H9 (cell line): ENCODE measurements at regions not wholly inside any gene's neighbourhood (a gene's known extent, or its start where the extent isn't known, plus 50 kb on each side); places are given as distances from the start of the nearest gene placed in this dataset.
A peak's percentile ranks its signal among the peaks of the same experiment; 100 is the strongest.

Source experiments
- DNase-seq: peaks from one replicate; pipeline ENCODE4 v3.0.0-alpha.2; 2017
- H2AFZ ChIP-seq: one replicate; pipeline ENCODE4 v1.6.1; 2013; ENCODE audit warnings: mild to moderate bottlenecking, low read length, control low read depth, moderate library complexity
- H2AK5ac ChIP-seq: 2 replicates; pipeline ENCODE4 v1.6.1; 2013; ENCODE audit warnings: low read length, control low read depth, mixed read lengths; ENCODE audit not compliant: insufficient read length
- H2BK120ac ChIP-seq: one replicate; pipeline ENCODE4 v1.6.1; 2013; ENCODE audit warnings: low read depth, mild to moderate bottlenecking, low read length, control low read depth, inconsistent platforms; ENCODE audit not compliant: poor library complexity, severe bottlenecking
- H2BK12ac ChIP-seq: 2 replicates; pipeline ENCODE4 v1.6.1; 2013; ENCODE audit warnings: low read length, control low read depth, mixed read lengths, low read depth; ENCODE audit not compliant: insufficient read length
- H2BK15ac ChIP-seq: 2 replicates; pipeline ENCODE4 v1.6.1; 2013; ENCODE audit warnings: low read depth, low read length, control low read depth
- H2BK20ac ChIP-seq: one replicate; pipeline ENCODE4 v1.6.1; 2013; ENCODE audit warnings: low read depth, mild to moderate bottlenecking, low read length, control low read depth, inconsistent platforms; ENCODE audit not compliant: poor library complexity, severe bottlenecking
- H2BK5ac ChIP-seq: 2 replicates; pipeline ENCODE4 v1.6.1; 2013; ENCODE audit warnings: low read length, control low read depth, mixed read lengths; ENCODE audit not compliant: insufficient read length
- H3K14ac ChIP-seq: 2 replicates; pipeline ENCODE4 v1.6.1; 2013; ENCODE audit warnings: low read length, control low read depth; ENCODE audit not compliant: insufficient read depth
- H3K18ac ChIP-seq: 2 replicates; pipeline ENCODE4 v1.6.1; 2013; ENCODE audit warnings: low read depth, mild to moderate bottlenecking, mixed read lengths, low read length, control low read depth; ENCODE audit not compliant: insufficient read length
- H3K23ac ChIP-seq: 2 replicates; pipeline ENCODE4 v1.6.1; 2013; ENCODE audit warnings: low read length, control low read depth, mixed read lengths, low read depth; ENCODE audit not compliant: insufficient read length
- H3K23me2 ChIP-seq: 2 replicates; pipeline ENCODE4 v1.6.1; 2013; ENCODE audit warnings: low read depth, mild to moderate bottlenecking, mixed read lengths, low read length, control low read depth; ENCODE audit not compliant: insufficient read length, poor library complexity, severe bottlenecking
- H3K27ac ChIP-seq: 2 replicates; pipeline ENCODE4 v1.5.1; 2013; ENCODE audit warnings: low read length, control low read depth, mixed read lengths, low read depth; ENCODE audit not compliant: insufficient read length
- H3K27me3 ChIP-seq: 2 replicates; pipeline ENCODE4 v1.6.1; 2013; ENCODE audit warnings: low read length, control low read depth, inconsistent platforms; ENCODE audit not compliant: insufficient read depth
- H3K4ac ChIP-seq: 2 replicates; pipeline ENCODE4 v1.6.1; 2013; ENCODE audit warnings: low read depth, mild to moderate bottlenecking, control low read depth, inconsistent platforms, low read length, moderate library complexity
- H3K4me1 ChIP-seq: 2 replicates; pipeline ENCODE4 v1.6.1; 2013; ENCODE audit warnings: low read length, control low read depth, inconsistent platforms; ENCODE audit not compliant: insufficient read depth
- H3K4me2 ChIP-seq: 2 replicates; pipeline ENCODE4 v1.6.1; 2013; ENCODE audit warnings: low read length, control low read depth, mixed read lengths; ENCODE audit not compliant: insufficient read length, insufficient read depth
- H3K56ac ChIP-seq: 2 replicates; pipeline ENCODE4 v1.6.1; 2013; ENCODE audit warnings: low read depth, mild to moderate bottlenecking, mixed read lengths, low read length, control low read depth; ENCODE audit not compliant: insufficient read length
- H3K79me1 ChIP-seq: 2 replicates; pipeline ENCODE4 v1.6.1; 2013; ENCODE audit warnings: low read depth, mild to moderate bottlenecking, moderate library complexity, low read length, control low read depth, inconsistent platforms; ENCODE audit not compliant: insufficient read depth, poor library complexity, severe bottlenecking
- H3K79me2 ChIP-seq: 2 replicates; pipeline ENCODE4 v1.6.1; 2013; ENCODE audit warnings: low read length, control low read depth, inconsistent platforms; ENCODE audit not compliant: insufficient read depth
- H3K9ac ChIP-seq: 2 replicates; pipeline ENCODE4 v1.6.1; 2013; ENCODE audit warnings: low read length, control low read depth, mixed read lengths; ENCODE audit not compliant: insufficient read length; ENCODE audit errors: extremely low read depth
- H3K9me3 ChIP-seq: one replicate; pipeline ENCODE4 v1.6.1; 2013; ENCODE audit warnings: low read depth, low read length, inconsistent platforms; ENCODE audit not compliant: control insufficient read depth
- H3T11ph ChIP-seq: one replicate; pipeline ENCODE4 v1.6.1; 2013; ENCODE audit warnings: mild to moderate bottlenecking, low read length, control low read depth, inconsistent platforms
- H4K20me1 ChIP-seq: one replicate; pipeline ENCODE4 v1.6.1; 2013; ENCODE audit not compliant: control insufficient read depth, insufficient read length, insufficient read depth
- H4K5ac ChIP-seq: 2 replicates; pipeline ENCODE4 v1.6.1; 2013; ENCODE audit warnings: low read depth, mild to moderate bottlenecking, mixed read lengths, low read length, control low read depth; ENCODE audit not compliant: insufficient read length
- H4K8ac ChIP-seq: replicated peaks from 2 replicates; pipeline ENCODE4 v1.6.1; 2013; ENCODE audit warnings: low read length, control low read depth, mixed read lengths, low read depth; ENCODE audit not compliant: insufficient read length
- H4K91ac ChIP-seq: 2 replicates; pipeline ENCODE4 v1.6.1; 2013; ENCODE audit warnings: low read depth, mild to moderate bottlenecking, moderate library complexity, mixed read lengths, low read length, control low read depth; ENCODE audit not compliant: insufficient read length
- H3K27ac Mint-ChIP-seq, 3 experiments: 2 replicates in 2 of 3; 3 replicates in 1 of 3; pipeline ENCODE4 v1.8.0; 2020 to 2021; ENCODE audit warnings: mixed read lengths in 3 of 3, mild to moderate bottlenecking in 1 of 3, moderate library complexity in 1 of 3
- H3K27me3 Mint-ChIP-seq: 2 replicates; pipeline ENCODE4 v1.8.0; 2021; ENCODE audit warnings: low read depth, mild to moderate bottlenecking, moderate library complexity, mixed read lengths
- H3K36me3 Mint-ChIP-seq, 3 experiments: 2 replicates in 2 of 3; 3 replicates in 1 of 3; pipeline ENCODE4 v1.8.0; 2020 to 2021; ENCODE audit warnings: low read depth in 3 of 3, mixed read lengths in 3 of 3; ENCODE audit not compliant: insufficient read depth in 1 of 3
- H3K4me1 Mint-ChIP-seq, 2 experiments: 2 replicates each; pipeline ENCODE4 v1.8.0; 2020; ENCODE audit warnings: mixed read lengths in 2 of 2
- H3K4me3 Mint-ChIP-seq, 2 experiments: 2 replicates in 1 of 2; 3 replicates in 1 of 2; pipeline ENCODE4 v1.8.0; 2020 to 2021; ENCODE audit warnings: mild to moderate bottlenecking in 2 of 2, mixed read lengths in 2 of 2, moderate library complexity in 1 of 2
- H3K9me3 Mint-ChIP-seq, 2 experiments: 2 replicates in 1 of 2; 3 replicates in 1 of 2; pipeline ENCODE4 v1.8.0; 2020; ENCODE audit warnings: mild to moderate bottlenecking in 2 of 2, mixed read lengths in 2 of 2, moderate library complexity in 1 of 2
- WGBS: extraction: QIAGEN DNeasy Blood & Tissue Kit; methylation state at CpG from one replicate; pipeline ENCODE4 v1.1.7; 2013; ENCODE audit warnings: missing lambda C conversion rate, low lambda C conversion rate, mixed read lengths; ENCODE audit not compliant: insufficient read length; ENCODE audit errors: extremely low coverage; 5-methylcytosine and 5-hydroxymethylcytosine counted together
- TF ChIP-seq, protein P1 (sequence below): fragments of 200-600 bp; sonication (generic); conservative IDR thresholded peaks from 3 replicates; pipeline ENCODE4 v1.8.0; 2021; ENCODE audit warnings: antibody characterized with exemption, mild to moderate bottlenecking

DNA sequence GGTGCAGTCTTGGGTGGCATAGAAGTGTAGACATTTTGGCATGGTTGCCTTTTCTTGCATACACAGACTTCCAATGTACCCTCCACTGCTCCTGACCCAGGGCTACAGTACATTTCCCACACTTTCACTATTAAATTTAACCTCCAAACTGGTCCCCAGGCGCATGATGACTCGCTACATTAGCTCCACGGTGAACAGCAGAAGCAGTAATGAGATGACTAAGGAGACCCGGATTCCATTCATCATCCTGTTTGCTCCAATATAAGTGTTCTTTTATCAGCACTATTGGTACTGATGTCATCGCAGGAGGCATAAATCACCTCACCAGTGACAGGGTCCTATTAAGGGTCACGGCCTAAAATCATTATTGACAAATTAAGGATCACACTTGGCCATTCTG is 316.5 kb downstream of the EN1 start:
- Histone ChIP-seq H3T11ph (no peak overlapping the region), H4K8ac (no peak overlapping the region), H3K14ac (no peak overlapping the region), H3K27me3 (no peaks in the 10 kb centered on the region; the same call in 1 of the 2 replicates), H2AFZ (no peak overlapping the region), H3K4me1 (peaks cover 19% of the 10 kb centered on the region; the same call in 1 of the 2 replicates), H3K4ac (no peak overlapping the region), H3K79me2 (no peaks in the 10 kb centered on the region), H4K5ac (no peak overlapping the region), H3K23ac (no peak overlapping the region), H3K79me1 (no peaks in the 10 kb centered on the region), H4K20me1 (no peaks in the 10 kb centered on the region), H3K23me2 (no peaks in the 10 kb centered on the region), H3K9ac (no peak overlapping the region), H3K18ac (no peak overlapping the region), H2BK5ac (no peak overlapping the region), H4K91ac (no peak overlapping the region), H2BK120ac (no peak overlapping the region), H2BK12ac (no peak overlapping the region), H3K9me3 (no peaks in the 10 kb centered on the region), H2AK5ac (no peak overlapping the region), H3K56ac (no peak overlapping the region), H3K4me2 (no peak overlapping the region), H3K27ac (no peak overlapping the region), H2BK15ac (no peak overlapping the region), H2BK20ac (no peak overlapping the region)
- H3K27me3 Mint-ChIP-seq: peaks cover 10% of the 10 kb centered on the region; the same call in 1 of the 2 replicates
- peaks cover 0 to 2% of the 10 kb centered on the region in 2 experiments; a peak in 2 of 5 replicates for H3K9me3 Mint-ChIP-seq
- H3K36me3 Mint-ChIP-seq: peaks cover 2 to 5% (median 4%) of the 10 kb centered on the region in 3 experiments; a peak in 3 of 7 replicates
- no CpG with 5 or more reads among the region's 6 CpGs for WGBS
- TF ChIP-seq, protein P1, sequence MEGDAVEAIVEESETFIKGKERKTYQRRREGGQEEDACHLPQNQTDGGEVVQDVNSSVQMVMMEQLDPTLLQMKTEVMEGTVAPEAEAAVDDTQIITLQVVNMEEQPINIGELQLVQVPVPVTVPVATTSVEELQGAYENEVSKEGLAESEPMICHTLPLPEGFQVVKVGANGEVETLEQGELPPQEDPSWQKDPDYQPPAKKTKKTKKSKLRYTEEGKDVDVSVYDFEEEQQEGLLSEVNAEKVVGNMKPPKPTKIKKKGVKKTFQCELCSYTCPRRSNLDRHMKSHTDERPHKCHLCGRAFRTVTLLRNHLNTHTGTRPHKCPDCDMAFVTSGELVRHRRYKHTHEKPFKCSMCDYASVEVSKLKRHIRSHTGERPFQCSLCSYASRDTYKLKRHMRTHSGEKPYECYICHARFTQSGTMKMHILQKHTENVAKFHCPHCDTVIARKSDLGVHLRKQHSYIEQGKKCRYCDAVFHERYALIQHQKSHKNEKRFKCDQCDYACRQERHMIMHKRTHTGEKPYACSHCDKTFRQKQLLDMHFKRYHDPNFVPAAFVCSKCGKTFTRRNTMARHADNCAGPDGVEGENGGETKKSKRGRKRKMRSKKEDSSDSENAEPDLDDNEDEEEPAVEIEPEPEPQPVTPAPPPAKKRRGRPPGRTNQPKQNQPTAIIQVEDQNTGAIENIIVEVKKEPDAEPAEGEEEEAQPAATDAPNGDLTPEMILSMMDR: no peak
- H3K4me3 Mint-ChIP-seq: no peak overlapping the region
- 0 out of 7 replicates have a peak overlapping the region, but pooled peaks of 1 of the 3 experiments have one; percentile 14 for H3K27ac Mint-ChIP-seq
- DNase-seq: no peak
- peaks cover 33 to 44% of the 10 kb centered on the region in 2 experiments for H3K4me1 Mint-ChIP-seq
